T47D (cell line): ENCODE measurements at regions not wholly inside any gene's neighbourhood (a gene's known extent, or its start where the extent isn't known, plus 50 kb on each side); places are given as distances from the start of the nearest gene placed in this dataset.

Experiments used
- DNase-seq, 2 experiments: peaks; one replicate each; pipeline versions ENCODE4 v3.0.0 to v3.0.0-alpha.2; 2011 to 2012; ENCODE audit warnings: low read depth in 1 of 2, low spot score in 1 of 2
- JUND ChIP-seq: IDR thresholded peaks from 2 replicates; pipeline ENCODE4 v1.6.1; 2012; ENCODE audit warnings: low read depth
- in situ Hi-C: cut with HindIII; loops from 2 replicates; pipeline ENCODE4 v1.10.0; 2016; ENCODE audit warnings: low sequenced_read_pairs, low pct_unique_long_range_greater_than_20kb

- no peak for DNase-seq
- TF ChIP-seq JUND, result no peak
- in situ Hi-C loops, result no loop called here
Observed at GRCh38 chr5:31114817-31115216, 78.7 kb upstream of the CDH6 start.

GRCh38 chr5:31113666-31114350, 79.7 kb upstream of the CDH6 start:
- in situ Hi-C loops, result no loop called here
- DNase-seq, result no peak
- TF ChIP-seq JUND, result no peak

- in situ Hi-C loops, result no loop called here
Observed at GRCh38 chr5:31113101-31113500, 80.4 kb upstream of the CDH6 start.

GRCh38 chr5:31107091-31107518, 86.4 kb upstream of the CDH6 start:
- TF ChIP-seq JUND, result no peak
- in situ Hi-C loops, result no loop called here
- DNase-seq, result no peak

More at GRCh38 chr5:31113101-31113500, 80.4 kb upstream of the CDH6 start:
- TF ChIP-seq JUND, result no peak
- DNase-seq, result no peak

GRCh38 chr5:31106691-31107090, 86.8 kb upstream of the CDH6 start:
- DNase-seq, result no peak
- in situ Hi-C loops, result no loop called here
- no peak for TF ChIP-seq JUND

- TF ChIP-seq JUND, result no peak
- DNase-seq, result no peak
- in situ Hi-C loops, result no loop called here
Observed at GRCh38 chr5:31106278-31106677, 87.2 kb upstream of the CDH6 start.

- no peak for DNase-seq
- in situ Hi-C loops, result no loop called here
- no peak for TF ChIP-seq JUND
Observed at GRCh38 chr5:31104775-31105174, 88.7 kb upstream of the CDH6 start.

GRCh38 chr5:31100781-31101310, 92.6 kb upstream of the CDH6 start:
- in situ Hi-C loops, result no loop called here
- no peak for TF ChIP-seq JUND
- no peak for DNase-seq

- in situ Hi-C loops, result no loop called here
- no peak for TF ChIP-seq JUND
Observed at GRCh38 chr5:31100047-31100575, 93.4 kb upstream of the CDH6 start.

GRCh38 chr5:31098811-31099210, 94.7 kb upstream of the CDH6 start:
- in situ Hi-C loops, result no loop called here
- no peak for TF ChIP-seq JUND
- DNase-seq, result no peak

More at GRCh38 chr5:31100047-31100575, 93.4 kb upstream of the CDH6 start:
- DNase-seq, result no peak

GRCh38 chr5:31097851-31098250, 95.6 kb upstream of the CDH6 start:
- no peak for DNase-seq
- TF ChIP-seq JUND, result no peak
- in situ Hi-C loops, result no loop called here

- in situ Hi-C loops, result no loop called here
Observed at GRCh38 chr5:31096238-31096865, 97.1 kb upstream of the CDH6 start.

GRCh38 chr5:31095796-31096195, 97.7 kb upstream of the CDH6 start:
- no peak for DNase-seq
- no peak for TF ChIP-seq JUND
- in situ Hi-C loops, result no loop called here

More at GRCh38 chr5:31096238-31096865, 97.1 kb upstream of the CDH6 start:
- TF ChIP-seq JUND, result no peak
- DNase-seq, result no peak
